B cell (primary cell): ENCODE measurements at regions not wholly inside any gene's neighbourhood (a gene's known extent, or its start where the extent isn't known, plus 50 kb on each side); places are given as distances from the start of the nearest gene placed in this dataset.

Source experiments
- ATAC-seq: fragments of 200-7000 bp; cut with Tn5 transposase; one replicate; pipeline ENCODE4 v1.10.0; 2021; ENCODE audit warnings: low read depth, mild to moderate bottlenecking, moderate number of reproducible peaks, moderate library complexity
- CTCF ChIA-PET: fragments of 350-600 bp; sonication (Branson Sonifier 250); formaldehyde crosslinking; loops from one replicate; lab custom pipeline; 2021; ENCODE audit warnings: antibody characterized with exemption, inconsistent platforms; lab: Charles Lee
- POLR2A ChIA-PET: fragments of 350-600 bp; sonication (Branson Sonifier 250); formaldehyde crosslinking; loops from one replicate; lab custom pipeline; 2021; ENCODE audit warnings: antibody characterized with exemption; lab: Charles Lee
- DNase-seq: peaks from one replicate; pipeline ENCODE4 v3.0.0; 2013
- H2AFZ ChIP-seq: 2 replicates; pipeline ENCODE4 v1.6.1; 2012; ENCODE audit warnings: mild to moderate bottlenecking, low read depth, low read length; ENCODE audit not compliant: insufficient read depth, poor library complexity, severe bottlenecking
- H3K27ac ChIP-seq, 2 donors: 1 replicate in 1 of 2; 2 replicates in 1 of 2; pipeline ENCODE4 v1.5.1; 2012 to 2013; ENCODE audit warnings: low read length in 2 of 2, mild to moderate bottlenecking in 2 of 2, moderate library complexity in 1 of 2
- H3K27me3 ChIP-seq, 4 experiments: fragments of 200-600 bp in 1 of 4; sonication (generic) in 1 of 4; replicated peaks in 1 of 4; 1 replicate in 2 of 4; 2 replicates in 2 of 4; pipeline versions ENCODE4 v1.6.1 to v1.7.0; 2013 to 2016; ENCODE audit warnings: low read length in 3 of 4, mild to moderate bottlenecking in 2 of 4, mixed read lengths in 1 of 4, moderate library complexity in 1 of 4; ENCODE audit not compliant: insufficient read depth in 4 of 4, control insufficient read depth in 3 of 4; ENCODE audit errors: control extremely low read depth in 1 of 4
- H3K36me3 ChIP-seq, 2 experiments: replicated peaks in 1 of 2; 1 replicate in 1 of 2; 2 replicates in 1 of 2; pipeline versions ENCODE4 v1.6.1 to v1.7.1; 2013; ENCODE audit warnings: low read length in 1 of 2; ENCODE audit not compliant: insufficient read depth in 2 of 2, control insufficient read depth in 1 of 2; ENCODE audit errors: control extremely low read depth in 1 of 2, extremely low read depth in 1 of 2
- H3K4me1 ChIP-seq, 2 donors: fragments of 200-600 bp in 1 of 2; sonication (generic) in 1 of 2; 1 replicate in 1 of 2; 2 replicates in 1 of 2; pipeline versions ENCODE4 v1.5.1 to v1.6.1; 2013 to 2017; ENCODE audit warnings: low read length in 2 of 2; ENCODE audit not compliant: control insufficient read depth in 2 of 2, insufficient read depth in 2 of 2
- H3K4me2 ChIP-seq: replicated peaks from 2 replicates; pipeline ENCODE3; 2012; ENCODE audit warnings: mild to moderate bottlenecking, low read depth, low read length; ENCODE audit not compliant: poor library complexity, severe bottlenecking
- H3K4me3 ChIP-seq, 5 experiments: fragments of 200-600 bp in 1 of 5; sonication (generic) in 1 of 5; 1 replicate in 3 of 5; 2 replicates in 2 of 5; pipeline versions ENCODE4 v1.5.1 to v1.7.0; 2011 to 2016; ENCODE audit warnings: low read length in 4 of 5, mild to moderate bottlenecking in 4 of 5, low read depth in 2 of 5, control low read depth in 1 of 5, moderate library complexity in 1 of 5; ENCODE audit not compliant: insufficient read depth in 1 of 5; ENCODE audit errors: control extremely low read depth in 1 of 5, extremely low read depth in 1 of 5
- H3K79me2 ChIP-seq: fragments of 200-600 bp; sonication (generic); one replicate; pipeline ENCODE4 v1.6.0; 2016; ENCODE audit warnings: low read length; ENCODE audit not compliant: control insufficient read depth, insufficient read depth
- H3K9ac ChIP-seq: fragments of 200-600 bp; sonication (generic); 2 replicates; pipeline ENCODE4 v1.6.1; 2017; ENCODE audit warnings: mild to moderate bottlenecking, low read length, moderate library complexity
- H3K9me3 ChIP-seq, 3 donors: one replicate each; pipeline versions ENCODE4 v1.6.1 to v1.7.1; 2013; ENCODE audit warnings: low read length in 2 of 3; ENCODE audit not compliant: control insufficient read depth in 2 of 3, insufficient read depth in 1 of 3; ENCODE audit errors: control extremely low read depth in 1 of 3
- H4K20me1 ChIP-seq: 2 replicates; pipeline ENCODE4 v1.6.0; 2012; ENCODE audit warnings: mild to moderate bottlenecking, low read length; ENCODE audit not compliant: insufficient read depth, control insufficient read depth, poor library complexity, severe bottlenecking
- H3K27ac Mint-ChIP-seq: one replicate; pipeline ENCODE4 v1.8.0; 2021; ENCODE audit warnings: mixed read lengths
- H3K27me3 Mint-ChIP-seq: one replicate; pipeline ENCODE4 v1.8.0; 2021; ENCODE audit warnings: mixed read lengths
- H3K4me1 Mint-ChIP-seq: one replicate; pipeline ENCODE4 v1.8.0; 2021; ENCODE audit warnings: mixed read lengths
- H3K4me3 Mint-ChIP-seq: one replicate; pipeline ENCODE4 v1.8.0; 2021; ENCODE audit warnings: mixed read lengths
- H3K9me3 Mint-ChIP-seq: one replicate; pipeline ENCODE4 v1.8.0; 2022; ENCODE audit warnings: mixed read lengths; ENCODE audit not compliant: insufficient read depth
- EZH2 ChIP-seq: IDR thresholded peaks from 2 replicates; pipeline ENCODE4 v1.6.1; 2012; ENCODE audit warnings: borderline replicate concordance, low read depth, mild to moderate bottlenecking, moderate library complexity, low read length; ENCODE audit not compliant: insufficient read depth, poor library complexity, severe bottlenecking
- WGBS: methylation state at CpG from one replicate; pipeline ENCODE4 v1.1.5; 2013; ENCODE audit warnings: missing lambda C conversion rate; ENCODE audit not compliant: insufficient coverage; 5-methylcytosine and 5-hydroxymethylcytosine counted together
- intact Hi-C: fragments of 100-400 bp; cut with micrococcal nuclease; formaldehyde crosslinking; loops from one replicate; pipeline ENCODE4 v1.10.0; 2022
- TF ChIP-seq, protein P1 (sequence below): fragments of 200-600 bp; IDR thresholded peaks from one replicate; pipeline ENCODE4 v1.8.0; 2022; ENCODE audit warnings: antibody characterized with exemption, mild to moderate bottlenecking

DNA sequence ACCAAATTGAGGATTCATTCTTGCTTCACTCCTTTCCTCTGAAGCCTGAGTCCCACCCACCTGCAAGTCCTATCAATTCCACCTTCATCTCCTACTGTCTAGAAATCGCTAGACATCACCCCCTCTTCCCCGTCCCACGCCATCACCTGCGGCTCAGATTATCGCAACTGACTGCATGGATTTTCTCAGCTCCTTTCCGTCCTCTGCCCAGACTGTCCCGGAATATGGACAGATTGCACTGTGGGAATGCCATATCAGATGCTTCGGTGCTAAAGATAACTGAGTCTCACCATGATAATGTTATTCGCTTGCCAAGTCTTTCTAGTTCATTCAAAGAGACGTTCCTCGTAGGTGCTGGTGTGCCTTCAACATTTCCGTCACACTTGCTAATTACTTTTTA lies 66.4 kb upstream of the USP29 start:
- Histone ChIP-seq H3K27me3 (no peaks in the 10 kb centered on the region), H4K20me1 (no peaks in the 10 kb centered on the region), H3K4me2 (no peak overlapping the region), H3K9me3 (peaks cover 0 to 23% (median 5%) of the 10 kb centered on the region in 3 donors), H3K4me1 (no peaks in the 10 kb centered on the region), H3K4me3 (no peak overlapping the region), H2AFZ (no peak overlapping the region), H3K79me2 (no peaks in the 10 kb centered on the region), H3K27ac (no peak overlapping the region), H3K9ac (no peak overlapping the region), H3K36me3 (no peaks in the 10 kb centered on the region)
- Mint-ChIP-seq H3K4me1 (no peaks in the 10 kb centered on the region), H3K27me3 (no peaks in the 10 kb centered on the region), H3K27ac (no peak overlapping the region), H3K4me3 (no peak overlapping the region), H3K9me3 (peaks cover 23% of the 10 kb centered on the region)
- ATAC-seq (no peak), DNase-seq (no peak)
- ChIA-PET CTCF (no interaction called here), POLR2A (no interaction called here)
- TF ChIP-seq, protein P1, sequence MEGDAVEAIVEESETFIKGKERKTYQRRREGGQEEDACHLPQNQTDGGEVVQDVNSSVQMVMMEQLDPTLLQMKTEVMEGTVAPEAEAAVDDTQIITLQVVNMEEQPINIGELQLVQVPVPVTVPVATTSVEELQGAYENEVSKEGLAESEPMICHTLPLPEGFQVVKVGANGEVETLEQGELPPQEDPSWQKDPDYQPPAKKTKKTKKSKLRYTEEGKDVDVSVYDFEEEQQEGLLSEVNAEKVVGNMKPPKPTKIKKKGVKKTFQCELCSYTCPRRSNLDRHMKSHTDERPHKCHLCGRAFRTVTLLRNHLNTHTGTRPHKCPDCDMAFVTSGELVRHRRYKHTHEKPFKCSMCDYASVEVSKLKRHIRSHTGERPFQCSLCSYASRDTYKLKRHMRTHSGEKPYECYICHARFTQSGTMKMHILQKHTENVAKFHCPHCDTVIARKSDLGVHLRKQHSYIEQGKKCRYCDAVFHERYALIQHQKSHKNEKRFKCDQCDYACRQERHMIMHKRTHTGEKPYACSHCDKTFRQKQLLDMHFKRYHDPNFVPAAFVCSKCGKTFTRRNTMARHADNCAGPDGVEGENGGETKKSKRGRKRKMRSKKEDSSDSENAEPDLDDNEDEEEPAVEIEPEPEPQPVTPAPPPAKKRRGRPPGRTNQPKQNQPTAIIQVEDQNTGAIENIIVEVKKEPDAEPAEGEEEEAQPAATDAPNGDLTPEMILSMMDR = no peak
- TF ChIP-seq EZH2 = no peak
- 98% methylated on average over 11 of the region's 12 CpGs for WGBS
- intact Hi-C loops = no loop called here

DNA sequence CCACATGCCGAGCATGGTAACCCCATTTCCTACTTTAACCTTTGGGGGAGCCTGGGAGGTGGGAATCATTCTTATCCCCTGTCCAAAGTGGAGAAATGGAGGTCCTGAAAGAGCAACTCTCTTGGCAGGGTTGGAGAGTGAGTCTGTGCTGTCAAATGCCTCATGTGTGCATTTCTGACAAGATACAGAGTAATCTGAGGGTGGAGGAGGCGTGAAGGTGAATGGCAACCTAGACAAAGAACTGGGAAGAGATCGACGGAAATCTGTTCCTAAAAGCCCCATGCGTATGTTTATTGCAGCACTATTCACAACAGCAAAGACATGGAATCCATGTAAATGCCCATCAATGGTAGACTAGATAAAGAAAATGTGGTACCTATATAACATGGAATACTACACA lies 63.8 kb upstream of the USP29 start:
- Mint-ChIP-seq H3K9me3 (peaks cover 22% of the 10 kb centered on the region), H3K27me3 (no peaks in the 10 kb centered on the region), H3K4me1 (no peaks in the 10 kb centered on the region), H3K4me3 (no peak overlapping the region), H3K27ac (no peak overlapping the region)
- no peak overlapping the region for H2AFZ ChIP-seq
- H3K79me2 ChIP-seq = no peaks in the 10 kb centered on the region
- ATAC-seq (no peak), DNase-seq (no peak)
- no peaks in the 10 kb centered on the region for H3K36me3 ChIP-seq
- H3K4me3 ChIP-seq = no peak overlapping the region
- peaks cover 0 to 16% (median 5%) of the 10 kb centered on the region in 3 donors for H3K9me3 ChIP-seq
- CTCF ChIA-PET = no interaction called here
- no peak overlapping the region for H3K4me2 ChIP-seq
- intact Hi-C loops = no loop called here
- TF ChIP-seq EZH2 = no peak
- TF ChIP-seq, protein P1 = no peak
- POLR2A ChIA-PET = no interaction called here
- H3K4me1 ChIP-seq = no peaks in the 10 kb centered on the region
- no peak overlapping the region for H3K27ac ChIP-seq
- no peak overlapping the region for H3K9ac ChIP-seq
- peaks cover 0 to 3% (median 0%) of the 10 kb centered on the region in 4 experiments for H3K27me3 ChIP-seq
- no peaks in the 10 kb centered on the region for H4K20me1 ChIP-seq
- no CpG with 5 or more reads among the region's 5 CpGs for WGBS
